ENCODE measurements at regions not wholly inside any gene's neighbourhood (a gene's known extent, or its start where the extent isn't known, plus 50 kb on each side); places are given as distances from the start of the nearest gene placed in this dataset.

GRCh38 chr9:89698411-89699005, 93.7 kb downstream of the GADD45G start:
- DNase-seq = no peak

- no peak for DNase-seq
Observed at GRCh38 chr9:89699646-89700045, 94.8 kb downstream of the GADD45G start.

GRCh38 chr9:89701221-89701798, 96.5 kb downstream of the GADD45G start:
- no peak for DNase-seq

- DNase-seq = no peak
Observed at GRCh38 chr9:89702401-89702800, 97.6 kb downstream of the GADD45G start.

GRCh38 chr9:89705651-89706050, 100.8 kb downstream of the GADD45G start:
- DNase-seq = no peak

GRCh38 chr9:89706086-89706485, 101.3 kb downstream of the GADD45G start:
- DNase-seq = no peak

GRCh38 chr9:89706731-89707191, 101.9 kb downstream of the GADD45G start:
- no peak for DNase-seq

GRCh38 chr9:89710697-89711096, 105.9 kb downstream of the GADD45G start:
- DNase-seq = no peak

GRCh38 chr9:89711866-89712265, 107.1 kb downstream of the GADD45G start:
- DNase-seq = no peak

GRCh38 chr9:89712283-89712682, 107.5 kb downstream of the GADD45G start:
- DNase-seq = no peak

- no peak for DNase-seq
Observed at GRCh38 chr9:89714321-89714720, 109.5 kb downstream of the GADD45G start.

GRCh38 chr9:89715318-89715858, 110.6 kb downstream of the GADD45G start:
- no peak for DNase-seq

GRCh38 chr9:89715881-89716280, 111.1 kb downstream of the GADD45G start:
- no peak for DNase-seq

GRCh38 chr9:89716559-89716958, 111.7 kb downstream of the GADD45G start:
- no peak for DNase-seq

GRCh38 chr9:89718176-89718575, 113.4 kb downstream of the GADD45G start:
- DNase-seq = no peak

GRCh38 chr9:89718651-89719050, 113.8 kb downstream of the GADD45G start:
- DNase-seq = no peak

GRCh38 chr9:89719202-89719601, 114.4 kb downstream of the GADD45G start:
- no peak for DNase-seq

- no peak for DNase-seq
Observed at GRCh38 chr9:89720696-89721175, 115.9 kb downstream of the GADD45G start.

GRCh38 chr9:89721176-89721700, 116.4 kb downstream of the GADD45G start:
- DNase-seq = no peak

- no peak for DNase-seq
Observed at GRCh38 chr9:89721971-89722530, 117.2 kb downstream of the GADD45G start.

- DNase-seq = no peak
Observed at GRCh38 chr9:89722712-89723111, 117.9 kb downstream of the GADD45G start.

GRCh38 chr9:89723469-89724100, 118.8 kb downstream of the GADD45G start:
- no peak for DNase-seq

- no peak for DNase-seq
Observed at GRCh38 chr9:89724659-89725058, 119.8 kb downstream of the GADD45G start.
